ENCODE measurements at regions not wholly inside any gene's neighbourhood (a gene's known extent, or its start where the extent isn't known, plus 50 kb on each side); places are given as distances from the start of the nearest gene placed in this dataset.

DNA sequence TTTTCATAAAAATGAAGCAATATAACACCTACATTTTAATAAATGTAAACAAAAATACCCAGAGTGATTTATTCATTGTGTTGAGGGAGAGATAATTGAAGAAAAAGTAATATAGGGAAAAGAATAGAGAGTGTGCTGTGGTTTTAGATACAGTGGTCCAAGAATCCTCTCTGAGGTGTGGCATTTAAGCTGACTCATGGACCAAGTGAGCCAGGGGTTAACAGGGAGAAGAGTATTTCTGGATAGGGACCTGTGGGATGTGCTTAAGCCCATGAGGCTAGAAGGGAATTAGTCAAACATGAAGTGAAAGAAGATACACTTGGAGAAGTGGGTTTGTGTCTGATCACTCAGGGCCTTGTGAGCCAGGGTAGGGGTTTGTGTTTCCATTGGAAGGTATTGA, 680.7 kb upstream of the GRM7 start:
- ATAC-seq: no peak
- TF ChIP-seq PPARA (CRISPR knock-in tag; IDR thresholded peaks at IDR 0.05; ENCODE audit: borderline replicate concordance) (no peak), ZNF565 (CRISPR knock-in tag; conservative IDR thresholded peaks at IDR 0.05; ENCODE audit: low read depth) (no peak), ZFP30 (CRISPR knock-in tag; IDR thresholded peaks at IDR 0.05) (no peak), ZNF70 (CRISPR knock-in tag; IDR thresholded peaks at IDR 0.05) (no peak)
- TF ChIP-seq, protein P1, sequence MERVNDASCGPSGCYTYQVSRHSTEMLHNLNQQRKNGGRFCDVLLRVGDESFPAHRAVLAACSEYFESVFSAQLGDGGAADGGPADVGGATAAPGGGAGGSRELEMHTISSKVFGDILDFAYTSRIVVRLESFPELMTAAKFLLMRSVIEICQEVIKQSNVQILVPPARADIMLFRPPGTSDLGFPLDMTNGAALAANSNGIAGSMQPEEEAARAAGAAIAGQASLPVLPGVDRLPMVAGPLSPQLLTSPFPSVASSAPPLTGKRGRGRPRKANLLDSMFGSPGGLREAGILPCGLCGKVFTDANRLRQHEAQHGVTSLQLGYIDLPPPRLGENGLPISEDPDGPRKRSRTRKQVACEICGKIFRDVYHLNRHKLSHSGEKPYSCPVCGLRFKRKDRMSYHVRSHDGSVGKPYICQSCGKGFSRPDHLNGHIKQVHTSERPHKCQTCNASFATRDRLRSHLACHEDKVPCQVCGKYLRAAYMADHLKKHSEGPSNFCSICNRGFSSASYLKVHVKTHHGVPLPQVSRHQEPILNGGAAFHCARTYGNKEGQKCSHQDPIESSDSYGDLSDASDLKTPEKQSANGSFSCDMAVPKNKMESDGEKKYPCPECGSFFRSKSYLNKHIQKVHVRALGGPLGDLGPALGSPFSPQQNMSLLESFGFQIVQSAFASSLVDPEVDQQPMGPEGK (CRISPR knock-in tag; IDR thresholded peaks at IDR 0.05; ENCODE audit: borderline replicate concordance): no peak
- TF ChIP-seq, protein P2, sequence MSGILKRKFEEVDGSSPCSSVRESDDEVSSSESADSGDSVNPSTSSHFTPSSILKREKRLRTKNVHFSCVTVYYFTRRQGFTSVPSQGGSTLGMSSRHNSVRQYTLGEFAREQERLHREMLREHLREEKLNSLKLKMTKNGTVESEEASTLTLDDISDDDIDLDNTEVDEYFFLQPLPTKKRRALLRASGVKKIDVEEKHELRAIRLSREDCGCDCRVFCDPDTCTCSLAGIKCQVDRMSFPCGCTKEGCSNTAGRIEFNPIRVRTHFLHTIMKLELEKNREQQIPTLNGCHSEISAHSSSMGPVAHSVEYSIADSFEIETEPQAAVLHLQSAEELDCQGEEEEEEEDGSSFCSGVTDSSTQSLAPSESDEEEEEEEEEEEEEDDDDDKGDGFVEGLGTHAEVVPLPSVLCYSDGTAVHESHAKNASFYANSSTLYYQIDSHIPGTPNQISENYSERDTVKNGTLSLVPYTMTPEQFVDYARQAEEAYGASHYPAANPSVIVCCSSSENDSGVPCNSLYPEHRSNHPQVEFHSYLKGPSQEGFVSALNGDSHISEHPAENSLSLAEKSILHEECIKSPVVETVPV (CRISPR knock-in tag; IDR thresholded peaks at IDR 0.05): no peak

DNA sequence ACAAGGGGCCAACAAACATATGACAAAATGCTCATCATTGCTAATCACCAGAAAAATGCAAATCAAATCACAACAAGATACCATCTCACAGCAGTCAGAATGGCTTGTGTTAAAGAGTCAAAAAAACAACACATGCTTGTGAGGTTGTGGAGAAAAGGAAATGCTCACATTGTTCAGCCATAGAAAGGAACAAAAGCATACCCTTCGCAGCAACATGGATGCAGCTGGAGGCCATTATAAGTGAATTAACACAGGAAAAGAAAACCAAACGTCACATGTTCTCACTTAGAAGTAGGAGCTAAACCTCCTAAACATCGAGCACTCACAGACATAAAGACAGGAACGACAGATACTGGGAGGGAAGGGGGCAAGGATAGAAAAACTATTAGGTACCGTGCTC, 678.4 kb upstream of the GRM7 start:
- no peak for ATAC-seq
- TF ChIP-seq ZFP3 (CRISPR knock-in tag; IDR thresholded peaks at IDR 0.05) (no peak), SNAI2 (CRISPR knock-in tag; IDR thresholded peaks at IDR 0.05) (no peak)

DNA sequence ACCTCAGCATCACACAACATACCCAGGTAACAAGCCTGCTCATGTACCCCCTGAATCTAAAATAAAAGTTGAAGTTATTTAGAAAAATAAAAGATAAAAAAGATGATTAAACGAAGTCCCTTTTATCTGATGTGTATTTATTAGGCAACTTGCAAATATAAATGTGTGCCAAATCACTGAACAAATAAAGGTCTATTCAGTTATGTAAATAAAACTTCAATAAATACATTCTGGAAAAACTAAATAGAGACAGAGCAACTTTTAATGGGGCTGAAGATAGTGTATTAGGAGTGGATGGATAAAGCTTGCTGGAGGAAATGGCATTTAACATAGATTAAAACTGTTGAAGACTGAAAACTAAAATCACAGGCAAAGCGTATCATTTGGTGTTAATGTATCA, 678.0 kb upstream of the GRM7 start:
- TF ChIP-seq OSR1 (CRISPR knock-in tag; IDR thresholded peaks at IDR 0.05): no peak
- TF ChIP-seq ZC3H10 (CRISPR knock-in tag; IDR thresholded peaks at IDR 0.05): no peak
- TF ChIP-seq, protein P3, sequence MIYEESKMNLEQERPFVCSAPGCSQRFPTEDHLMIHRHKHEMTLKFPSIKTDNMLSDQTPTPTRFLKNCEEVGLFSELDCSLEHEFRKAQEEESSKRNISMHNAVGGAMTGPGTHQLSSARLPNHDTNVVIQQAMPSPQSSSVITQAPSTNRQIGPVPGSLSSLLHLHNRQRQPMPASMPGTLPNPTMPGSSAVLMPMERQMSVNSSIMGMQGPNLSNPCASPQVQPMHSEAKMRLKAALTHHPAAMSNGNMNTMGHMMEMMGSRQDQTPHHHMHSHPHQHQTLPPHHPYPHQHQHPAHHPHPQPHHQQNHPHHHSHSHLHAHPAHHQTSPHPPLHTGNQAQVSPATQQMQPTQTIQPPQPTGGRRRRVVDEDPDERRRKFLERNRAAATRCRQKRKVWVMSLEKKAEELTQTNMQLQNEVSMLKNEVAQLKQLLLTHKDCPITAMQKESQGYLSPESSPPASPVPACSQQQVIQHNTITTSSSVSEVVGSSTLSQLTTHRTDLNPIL (CRISPR knock-in tag; IDR thresholded peaks at IDR 0.05; ENCODE audit: low read depth): no peak
- no peak for TF ChIP-seq ZNF70 (CRISPR knock-in tag; IDR thresholded peaks at IDR 0.05)
- no peak for TF ChIP-seq PPARA (CRISPR knock-in tag; IDR thresholded peaks at IDR 0.05; ENCODE audit: borderline replicate concordance)
- TF ChIP-seq SNAI2 (CRISPR knock-in tag; IDR thresholded peaks at IDR 0.05): no peak
- TF ChIP-seq ZNF565 (CRISPR knock-in tag; conservative IDR thresholded peaks at IDR 0.05; ENCODE audit: low read depth): no peak
- no peak for ATAC-seq

DNA sequence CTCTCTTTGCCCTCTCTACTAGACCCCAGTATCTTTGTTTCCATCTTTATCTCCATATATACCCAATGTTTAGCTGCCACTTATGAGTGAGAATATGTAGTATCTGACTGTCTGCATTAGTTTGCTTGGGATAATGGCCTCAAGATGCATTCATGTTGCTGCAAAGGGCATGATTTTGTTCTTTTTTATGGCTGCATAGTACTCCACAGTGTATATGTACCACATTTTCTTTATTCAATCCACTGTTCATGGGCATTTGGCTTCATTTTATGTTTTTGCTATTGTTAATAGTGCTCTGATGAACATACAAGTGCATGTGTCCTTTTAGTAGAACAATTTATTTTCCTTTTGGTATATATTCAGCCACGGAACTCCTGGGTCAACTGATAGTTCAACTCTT, 671.5 kb upstream of the GRM7 start:
- ATAC-seq: no peak
- TF ChIP-seq SNAI2 (CRISPR knock-in tag; IDR thresholded peaks at IDR 0.05): no peak

DNA sequence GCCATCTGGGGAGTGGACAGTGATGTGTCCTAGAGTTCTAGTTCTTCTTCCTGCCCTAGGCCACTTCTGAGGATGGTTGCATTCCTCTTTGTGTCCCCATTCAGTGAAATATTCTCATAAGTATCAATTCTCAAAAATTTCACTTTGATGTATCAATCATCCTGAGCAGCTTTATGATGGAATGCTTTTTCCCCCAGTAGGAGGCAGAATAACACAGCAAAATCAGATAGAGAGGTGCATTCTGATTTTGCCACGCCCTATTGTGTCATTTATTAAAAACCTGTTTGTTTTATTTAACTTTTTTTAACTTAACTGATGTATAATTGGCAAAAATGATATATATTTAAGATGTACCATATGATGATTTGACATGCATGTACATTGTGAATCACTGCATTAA, 656.0 kb upstream of the GRM7 start:
- ATAC-seq: no peak
- no peak for TF ChIP-seq ZNF565 (CRISPR knock-in tag; conservative IDR thresholded peaks at IDR 0.05; ENCODE audit: low read depth)
- TF ChIP-seq, protein P1 (CRISPR knock-in tag; IDR thresholded peaks at IDR 0.05; ENCODE audit: borderline replicate concordance): no peak
- no peak for TF ChIP-seq BACH2 (CRISPR knock-in tag; IDR thresholded peaks at IDR 0.05; ENCODE audit: borderline replicate concordance)
- no peak for TF ChIP-seq ZFP3 (CRISPR knock-in tag; IDR thresholded peaks at IDR 0.05)
- TF ChIP-seq SNAI2 (CRISPR knock-in tag; IDR thresholded peaks at IDR 0.05): no peak
- TF ChIP-seq, protein P3 (CRISPR knock-in tag; IDR thresholded peaks at IDR 0.05; ENCODE audit: low read depth): no peak
- no peak for TF ChIP-seq OSR1 (CRISPR knock-in tag; IDR thresholded peaks at IDR 0.05)
- no peak for TF ChIP-seq PPARA (CRISPR knock-in tag; IDR thresholded peaks at IDR 0.05; ENCODE audit: borderline replicate concordance)
- TF ChIP-seq TCF4 (CRISPR knock-in tag; IDR thresholded peaks at IDR 0.05; ENCODE audit: borderline replicate concordance): no peak
- no peak for TF ChIP-seq ARNTL (CRISPR knock-in tag; IDR thresholded peaks at IDR 0.05; ENCODE audit: borderline replicate concordance, low read depth)
- no peak for TF ChIP-seq ESRRG (CRISPR knock-in tag; IDR thresholded peaks at IDR 0.05)
- no peak for TF ChIP-seq GLIS3 (CRISPR knock-in tag; IDR thresholded peaks at IDR 0.05)
- no peak for TF ChIP-seq ZFP30 (CRISPR knock-in tag; IDR thresholded peaks at IDR 0.05)
- TF ChIP-seq, protein P2 (CRISPR knock-in tag; IDR thresholded peaks at IDR 0.05): no peak
- TF ChIP-seq, protein P4, sequence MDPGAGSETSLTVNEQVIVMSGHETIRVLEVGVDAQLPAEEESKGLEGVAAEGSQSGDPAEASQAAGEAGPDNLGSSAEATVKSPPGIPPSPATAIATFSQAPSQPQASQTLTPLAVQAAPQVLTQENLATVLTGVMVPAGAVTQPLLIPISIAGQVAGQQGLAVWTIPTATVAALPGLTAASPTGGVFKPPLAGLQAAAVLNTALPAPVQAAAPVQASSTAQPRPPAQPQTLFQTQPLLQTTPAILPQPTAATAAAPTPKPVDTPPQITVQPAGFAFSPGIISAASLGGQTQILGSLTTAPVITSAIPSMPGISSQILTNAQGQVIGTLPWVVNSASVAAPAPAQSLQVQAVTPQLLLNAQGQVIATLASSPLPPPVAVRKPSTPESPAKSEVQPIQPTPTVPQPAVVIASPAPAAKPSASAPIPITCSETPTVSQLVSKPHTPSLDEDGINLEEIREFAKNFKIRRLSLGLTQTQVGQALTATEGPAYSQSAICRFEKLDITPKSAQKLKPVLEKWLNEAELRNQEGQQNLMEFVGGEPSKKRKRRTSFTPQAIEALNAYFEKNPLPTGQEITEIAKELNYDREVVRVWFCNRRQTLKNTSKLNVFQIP (CRISPR knock-in tag; IDR thresholded peaks at IDR 0.05; ENCODE audit: borderline replicate concordance, low read depth): no peak
- no peak for TF ChIP-seq ISL1 (CRISPR knock-in tag; IDR thresholded peaks at IDR 0.05)
- no peak for TF ChIP-seq RARB (CRISPR knock-in tag; IDR thresholded peaks at IDR 0.05)
- no peak for TF ChIP-seq ZC3H10 (CRISPR knock-in tag; IDR thresholded peaks at IDR 0.05)
